GM10266 (cell line): ENCODE measurements at regions not wholly inside any gene's neighbourhood (a gene's known extent, or its start where the extent isn't known, plus 50 kb on each side); places are given as distances from the start of the nearest gene placed in this dataset.

Experiments used
- DNase-seq: peaks from one replicate; pipeline ENCODE4 v3.0.0; 2012; ENCODE audit errors: extremely low spot score
- TF ChIP-seq, protein P1 (sequence below): IDR thresholded peaks from 2 replicates; pipeline ENCODE4 v1.5.1; 2012; ENCODE audit warnings: mild to moderate bottlenecking, low read depth; ENCODE audit not compliant: control insufficient read depth, insufficient read depth; ENCODE audit errors: missing control alignments

DNA sequence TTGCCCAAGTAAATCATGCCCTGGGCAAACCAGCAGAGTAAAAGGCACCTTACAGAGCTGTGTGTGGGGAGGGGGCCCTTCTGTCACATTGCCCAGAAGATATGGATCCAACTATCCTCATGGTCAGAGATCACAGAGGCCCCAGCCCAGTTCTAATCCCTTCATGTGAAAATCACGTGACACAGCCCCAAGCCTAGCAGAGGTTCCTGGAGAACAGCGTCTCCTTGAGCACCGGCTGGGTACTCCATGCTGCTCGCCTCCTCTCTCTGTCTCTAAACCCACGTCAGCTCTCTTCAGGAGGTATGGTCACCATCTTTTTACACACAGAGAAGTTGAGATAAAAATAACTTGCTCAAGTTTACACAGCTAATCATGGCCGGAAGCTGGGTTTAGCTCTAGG, 230.2 kb downstream of the ANKRD60 start:
- DNase-seq: no peak
- TF ChIP-seq, protein P1, sequence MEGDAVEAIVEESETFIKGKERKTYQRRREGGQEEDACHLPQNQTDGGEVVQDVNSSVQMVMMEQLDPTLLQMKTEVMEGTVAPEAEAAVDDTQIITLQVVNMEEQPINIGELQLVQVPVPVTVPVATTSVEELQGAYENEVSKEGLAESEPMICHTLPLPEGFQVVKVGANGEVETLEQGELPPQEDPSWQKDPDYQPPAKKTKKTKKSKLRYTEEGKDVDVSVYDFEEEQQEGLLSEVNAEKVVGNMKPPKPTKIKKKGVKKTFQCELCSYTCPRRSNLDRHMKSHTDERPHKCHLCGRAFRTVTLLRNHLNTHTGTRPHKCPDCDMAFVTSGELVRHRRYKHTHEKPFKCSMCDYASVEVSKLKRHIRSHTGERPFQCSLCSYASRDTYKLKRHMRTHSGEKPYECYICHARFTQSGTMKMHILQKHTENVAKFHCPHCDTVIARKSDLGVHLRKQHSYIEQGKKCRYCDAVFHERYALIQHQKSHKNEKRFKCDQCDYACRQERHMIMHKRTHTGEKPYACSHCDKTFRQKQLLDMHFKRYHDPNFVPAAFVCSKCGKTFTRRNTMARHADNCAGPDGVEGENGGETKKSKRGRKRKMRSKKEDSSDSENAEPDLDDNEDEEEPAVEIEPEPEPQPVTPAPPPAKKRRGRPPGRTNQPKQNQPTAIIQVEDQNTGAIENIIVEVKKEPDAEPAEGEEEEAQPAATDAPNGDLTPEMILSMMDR: no peak

DNA sequence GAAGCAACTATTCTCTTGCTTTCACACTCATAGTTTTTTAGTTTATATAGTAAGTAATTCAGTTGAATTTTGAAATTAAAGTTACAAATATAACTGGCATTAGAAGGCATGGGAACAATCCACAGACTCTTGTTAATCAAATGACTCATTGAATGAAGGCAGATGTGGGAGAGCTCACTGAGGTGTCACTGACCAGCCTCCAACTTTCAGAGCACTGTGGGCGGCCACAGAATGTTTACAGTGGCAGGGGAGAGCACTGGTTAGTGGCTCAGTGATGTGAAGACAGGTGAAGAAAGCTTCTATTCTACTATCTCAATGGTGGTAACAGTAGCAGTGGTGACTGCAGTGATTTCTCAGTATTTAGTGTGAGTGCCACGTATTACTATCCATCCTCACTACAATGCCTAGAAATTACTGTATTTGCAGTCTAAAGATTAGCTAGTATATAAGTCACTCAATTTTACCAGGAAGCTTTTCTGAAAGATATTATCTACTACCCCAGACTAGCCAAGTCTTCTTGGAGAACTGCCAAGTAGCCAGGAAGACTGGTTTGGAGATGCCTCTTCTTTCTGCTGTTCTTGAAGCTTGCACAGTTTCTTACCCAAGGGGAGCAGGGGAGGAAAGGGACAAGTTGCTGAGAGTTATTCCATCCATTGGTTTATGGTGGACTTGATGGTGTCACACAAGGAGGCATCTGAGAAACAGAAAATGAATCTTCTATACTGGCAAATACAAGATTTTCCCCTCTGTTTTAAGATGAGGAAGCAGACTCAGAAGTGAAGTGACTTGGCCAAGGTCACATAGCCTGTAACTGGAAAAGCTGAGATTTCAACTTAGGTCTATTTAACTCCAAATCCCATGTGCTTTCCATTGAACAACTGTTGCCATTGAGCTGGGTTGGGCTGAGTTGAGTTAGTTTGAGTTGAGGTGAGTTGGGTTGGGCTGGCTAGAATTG, 231.2 kb downstream of the ANKRD60 start:
- DNase-seq: no peak
- TF ChIP-seq, protein P1: no peak

DNA sequence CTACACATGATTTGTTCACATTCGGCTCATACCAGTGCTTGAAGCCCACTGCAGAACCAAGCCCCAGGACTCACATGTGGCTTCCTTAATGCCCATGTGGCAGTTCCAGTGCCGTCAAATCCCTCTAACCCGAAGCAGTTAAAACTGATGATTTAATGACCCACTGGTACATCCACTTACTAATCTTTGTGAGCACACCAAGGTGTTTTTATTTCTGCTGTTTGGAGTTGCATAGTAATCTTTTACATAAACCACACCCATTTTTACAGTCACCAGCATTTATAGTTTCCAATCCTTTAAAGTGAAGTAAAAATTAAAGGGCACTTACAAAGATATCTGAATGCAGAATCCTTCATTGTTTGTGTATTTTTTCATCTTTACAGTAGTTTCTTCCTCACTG, 232.0 kb downstream of the ANKRD60 start:
- no peak for DNase-seq

DNA sequence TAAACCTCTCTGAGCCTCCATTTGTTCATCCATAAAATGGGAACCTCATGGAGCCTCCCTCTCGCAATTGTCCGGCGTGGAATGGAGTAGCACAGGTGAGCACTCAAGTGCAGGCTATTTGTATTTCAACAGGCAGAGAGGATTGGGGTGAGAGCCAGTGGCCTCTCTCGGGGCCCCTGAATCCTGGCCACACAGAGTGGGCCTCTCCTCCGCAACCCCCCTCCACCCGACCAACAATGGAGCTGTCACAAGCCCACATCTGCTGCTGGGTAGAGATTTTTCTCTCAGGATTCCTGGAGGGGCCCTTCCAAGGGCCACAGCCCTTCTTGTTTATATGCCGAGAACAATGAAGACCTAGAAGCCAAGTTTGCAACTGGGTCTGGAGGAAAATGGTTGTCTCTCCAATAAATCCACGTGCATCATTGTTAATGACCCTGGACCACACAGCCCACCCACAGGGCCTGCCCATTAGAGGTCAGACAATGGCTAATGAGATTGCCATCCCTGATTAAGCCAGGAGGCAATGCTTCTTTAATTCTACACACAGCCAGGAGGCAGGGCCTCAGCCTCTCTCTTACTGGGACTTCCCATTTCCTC, 233.0 kb downstream of the ANKRD60 start:
- TF ChIP-seq, protein P1: no peak
- DNase-seq: no peak

More for the DNA sequence above, 232.0 kb downstream of the ANKRD60 start:
- TF ChIP-seq, protein P1: no peak

DNA sequence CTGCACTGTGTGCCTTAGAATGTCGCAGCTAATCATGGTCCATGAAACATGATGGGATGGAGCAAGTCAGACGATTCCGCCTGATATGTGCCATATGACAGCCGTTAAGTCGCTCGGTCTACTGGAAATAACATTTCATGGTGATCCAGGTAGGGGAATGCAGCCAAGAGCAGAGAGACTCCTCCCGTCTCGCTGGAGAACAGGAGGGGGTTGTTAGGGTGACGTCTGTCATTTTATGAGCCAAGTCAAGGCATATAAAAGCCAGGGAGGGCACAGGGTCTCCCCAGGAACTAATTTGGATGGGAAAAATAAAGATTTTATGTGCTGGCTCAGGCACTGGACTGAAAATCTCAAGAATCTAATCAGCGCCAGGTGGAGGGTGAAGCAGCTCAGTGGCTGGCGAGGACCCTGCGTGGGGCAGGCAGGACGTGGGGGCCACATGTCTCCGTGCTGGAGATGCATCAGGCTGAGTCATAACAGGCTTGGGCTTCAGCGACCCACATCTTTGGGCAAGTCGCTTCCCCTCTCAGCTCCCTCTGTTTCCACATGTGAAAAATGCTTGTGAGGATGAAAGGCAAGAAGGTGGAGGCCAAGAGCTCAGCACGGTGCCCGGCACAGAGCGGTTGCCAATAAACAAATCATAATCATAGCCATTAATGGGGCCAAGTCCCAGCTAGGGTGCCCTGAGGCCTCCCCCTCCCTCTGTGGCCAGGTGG, 234.6 kb downstream of the ANKRD60 start:
- no peak for DNase-seq
- TF ChIP-seq, protein P1: no peak

DNA sequence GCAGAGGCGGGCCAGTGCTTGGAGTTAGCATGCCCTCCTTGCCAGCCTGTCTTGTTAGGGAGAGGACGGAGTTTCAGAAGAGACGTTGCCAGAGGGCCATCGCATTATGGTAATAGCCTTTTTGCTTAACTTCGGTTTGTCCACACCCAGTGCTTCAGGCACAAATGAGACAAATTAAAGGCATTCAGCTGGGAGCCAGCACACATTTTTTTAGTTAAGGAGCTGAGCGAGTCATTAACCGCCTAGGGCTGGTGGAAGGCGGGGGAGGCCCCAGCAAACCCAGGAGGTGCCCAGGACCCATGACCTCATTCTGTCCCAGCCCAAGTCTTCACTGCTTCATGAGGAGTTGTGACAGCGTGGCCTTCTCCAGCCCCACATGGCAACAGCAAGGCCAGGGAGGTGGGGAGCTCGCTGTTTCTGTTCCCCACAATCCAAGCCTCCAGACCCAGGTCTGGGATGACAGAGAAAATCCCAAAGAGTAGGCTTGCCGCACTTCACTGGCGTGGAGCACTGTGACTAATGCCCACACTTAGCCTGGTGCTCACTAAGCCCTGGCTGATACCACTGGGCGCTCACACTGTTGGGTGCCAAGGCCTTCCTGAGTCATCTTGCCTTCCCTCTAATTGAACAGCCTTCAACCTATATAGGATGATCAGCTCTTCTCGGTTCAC, 237.1 kb downstream of the ANKRD60 start:
- no peak for DNase-seq
- TF ChIP-seq, protein P1: no peak
